CD4-positive, alpha-beta T cell treated with Interferon gamma for 1 hour (primary cell): ENCODE measurements at regions not wholly inside any gene's neighbourhood (a gene's known extent, or its start where the extent isn't known, plus 50 kb on each side); places are given as distances from the start of the nearest gene placed in this dataset.

Experiments
- DNase-seq: peaks from one replicate; pipeline ENCODE4 v3.0.0-alpha.2; 2020

GRCh38 chr13:74084375-74084935 lies 49.7 kb downstream of the KLF12 start:
- DNase-seq: no peak

- no peak for DNase-seq
These were observed 51.5 kb downstream of the KLF12 start for GRCh38 chr13:74082741-74083160.

GRCh38 chr13:74080762-74081161 lies 53.4 kb downstream of the KLF12 start:
- DNase-seq: no peak

GRCh38 chr13:74077792-74078191 lies 56.4 kb downstream of the KLF12 start:
- no peak for DNase-seq

GRCh38 chr13:74077375-74077774 lies 56.8 kb downstream of the KLF12 start:
- no peak for DNase-seq

- DNase-seq: no peak
These were observed 59.5 kb downstream of the KLF12 start for GRCh38 chr13:74074723-74075122.

GRCh38 chr13:74073274-74073673 lies 60.9 kb downstream of the KLF12 start:
- no peak for DNase-seq

GRCh38 chr13:74070513-74070912 lies 63.7 kb downstream of the KLF12 start:
- no peak for DNase-seq

GRCh38 chr13:74070065-74070464 lies 64.1 kb downstream of the KLF12 start:
- peak; percentile 12 for DNase-seq

GRCh38 chr13:74068471-74068870 lies 65.7 kb downstream of the KLF12 start:
- DNase-seq: no peak

GRCh38 chr13:74067818-74068217 lies 66.4 kb downstream of the KLF12 start:
- DNase-seq: no peak

GRCh38 chr13:74066937-74067336 lies 67.3 kb downstream of the KLF12 start:
- no peak for DNase-seq

GRCh38 chr13:74064805-74065312 lies 69.3 kb downstream of the KLF12 start:
- DNase-seq: no peak

GRCh38 chr13:74063533-74064100 lies 70.6 kb downstream of the KLF12 start:
- no peak for DNase-seq

- no peak for DNase-seq
These were observed 71.3 kb downstream of the KLF12 start for GRCh38 chr13:74062933-74063332.

- DNase-seq: no peak
These were observed 72.1 kb downstream of the KLF12 start for GRCh38 chr13:74061926-74062595.

GRCh38 chr13:74056801-74057542 lies 77.2 kb downstream of the KLF12 start:
- no peak for DNase-seq

- DNase-seq: no peak
These were observed 81.7 kb downstream of the KLF12 start for GRCh38 chr13:74052402-74052928.

- DNase-seq: no peak
These were observed 85.4 kb downstream of the KLF12 start for GRCh38 chr13:74048756-74049155.

GRCh38 chr13:74047931-74048600 lies 86.1 kb downstream of the KLF12 start:
- no peak for DNase-seq

- no peak for DNase-seq
These were observed 87.8 kb downstream of the KLF12 start for GRCh38 chr13:74046431-74046830.

- no peak for DNase-seq
These were observed 88.6 kb downstream of the KLF12 start for GRCh38 chr13:74045583-74045982.

GRCh38 chr13:74043237-74043636 lies 91.0 kb downstream of the KLF12 start:
- DNase-seq: no peak
